AG04449 (cell line): ENCODE measurements at regions not wholly inside any gene's neighbourhood (a gene's known extent, or its start where the extent isn't known, plus 50 kb on each side); places are given as distances from the start of the nearest gene placed in this dataset.

ENCODE experiments used
- CTCF ChIA-PET: fragments of 350-600 bp; formaldehyde crosslinking; extraction: SDS; loops from one replicate; lab custom pipeline; 2021; ENCODE audit warnings: antibody characterized with exemption; lab: Yijun Ruan, JAX
- POLR2A ChIA-PET: fragments of 400-600, 350-600 bp; formaldehyde crosslinking; extraction: SDS; loops from one replicate; lab custom pipeline; 2020; ENCODE audit warnings: antibody characterized with exemption, inconsistent platforms; lab: Yijun Ruan, JAX
- DNase-seq: peaks from one replicate; pipeline ENCODE4 v3.0.0-alpha.2; 2010; ENCODE audit warnings: low read depth, low spot score
- H3K4me3 ChIP-seq: 2 replicates; pipeline ENCODE4 v1.5.1; 2011; ENCODE audit warnings: low read depth, mild to moderate bottlenecking, control low read depth, low read length
- TF ChIP-seq, protein P1 (sequence below): IDR thresholded peaks from one replicate; pipeline ENCODE4 v1.5.1; 2011; ENCODE audit warnings: mild to moderate bottlenecking, moderate library complexity, low read length, control low read depth, inconsistent platforms; ENCODE audit not compliant: insufficient read depth; ENCODE audit errors: missing control alignments

DNA sequence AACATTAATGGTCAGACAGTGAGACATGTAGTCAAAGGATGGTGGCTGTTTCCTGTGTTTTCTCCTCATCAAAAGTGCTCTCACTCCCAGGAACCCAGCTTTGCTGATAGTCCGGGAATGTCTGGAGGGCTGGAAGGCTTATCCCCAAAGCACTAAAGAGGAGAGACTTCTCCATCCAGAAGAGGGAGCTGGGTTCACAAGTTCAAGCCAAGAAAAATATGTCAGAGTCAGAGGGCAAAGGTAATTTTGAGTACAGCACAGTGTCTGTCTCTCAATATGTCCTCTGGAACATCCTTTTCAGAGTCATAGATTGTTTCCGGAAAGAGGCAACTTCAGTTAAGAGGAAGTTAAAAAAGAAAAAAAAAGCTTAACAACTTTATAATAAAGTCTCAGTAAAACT, 281.5 kb upstream of the PHYHIPL start:
- H3K4me3 ChIP-seq, result no peak overlapping the region
- no peak for DNase-seq
- POLR2A ChIA-PET, result interaction anchor here (0.5 kb wide), 1 partner anchor 61 kb away, joined by 3 read pairs; no protein-coding TSS in a partner anchor
- TF ChIP-seq, protein P1, sequence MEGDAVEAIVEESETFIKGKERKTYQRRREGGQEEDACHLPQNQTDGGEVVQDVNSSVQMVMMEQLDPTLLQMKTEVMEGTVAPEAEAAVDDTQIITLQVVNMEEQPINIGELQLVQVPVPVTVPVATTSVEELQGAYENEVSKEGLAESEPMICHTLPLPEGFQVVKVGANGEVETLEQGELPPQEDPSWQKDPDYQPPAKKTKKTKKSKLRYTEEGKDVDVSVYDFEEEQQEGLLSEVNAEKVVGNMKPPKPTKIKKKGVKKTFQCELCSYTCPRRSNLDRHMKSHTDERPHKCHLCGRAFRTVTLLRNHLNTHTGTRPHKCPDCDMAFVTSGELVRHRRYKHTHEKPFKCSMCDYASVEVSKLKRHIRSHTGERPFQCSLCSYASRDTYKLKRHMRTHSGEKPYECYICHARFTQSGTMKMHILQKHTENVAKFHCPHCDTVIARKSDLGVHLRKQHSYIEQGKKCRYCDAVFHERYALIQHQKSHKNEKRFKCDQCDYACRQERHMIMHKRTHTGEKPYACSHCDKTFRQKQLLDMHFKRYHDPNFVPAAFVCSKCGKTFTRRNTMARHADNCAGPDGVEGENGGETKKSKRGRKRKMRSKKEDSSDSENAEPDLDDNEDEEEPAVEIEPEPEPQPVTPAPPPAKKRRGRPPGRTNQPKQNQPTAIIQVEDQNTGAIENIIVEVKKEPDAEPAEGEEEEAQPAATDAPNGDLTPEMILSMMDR, result no peak
- CTCF ChIA-PET, result interaction anchor here (0.6 to 1.2 kb wide), 2 partner anchors 13 to 32 kb away, joined by 3 read pairs; no protein-coding TSS in a partner anchor

DNA sequence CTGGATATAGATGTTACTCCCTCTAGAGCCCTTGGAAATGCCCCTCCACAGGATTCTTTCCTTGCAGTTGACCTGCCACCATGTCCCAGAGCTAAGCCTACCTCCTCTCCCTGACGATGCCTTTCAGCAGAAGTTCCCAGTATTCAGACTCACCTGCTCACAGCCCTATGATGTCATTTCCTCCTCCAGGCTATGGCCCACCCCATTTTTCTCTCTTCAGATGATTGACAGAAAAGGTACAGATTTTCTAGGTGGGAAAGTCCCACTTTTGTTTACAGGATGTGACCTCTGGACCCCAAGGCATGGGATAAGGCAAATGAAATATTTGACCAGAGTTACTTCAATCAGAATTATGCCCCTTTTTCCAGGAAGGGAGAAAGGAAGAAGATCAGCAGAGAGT, 280.2 kb upstream of the PHYHIPL start:
- TF ChIP-seq, protein P1, result no peak
- POLR2A ChIA-PET, result no interaction called here
- H3K4me3 ChIP-seq, result no peak overlapping the region
- CTCF ChIA-PET, result no interaction called here
- no peak for DNase-seq

DNA sequence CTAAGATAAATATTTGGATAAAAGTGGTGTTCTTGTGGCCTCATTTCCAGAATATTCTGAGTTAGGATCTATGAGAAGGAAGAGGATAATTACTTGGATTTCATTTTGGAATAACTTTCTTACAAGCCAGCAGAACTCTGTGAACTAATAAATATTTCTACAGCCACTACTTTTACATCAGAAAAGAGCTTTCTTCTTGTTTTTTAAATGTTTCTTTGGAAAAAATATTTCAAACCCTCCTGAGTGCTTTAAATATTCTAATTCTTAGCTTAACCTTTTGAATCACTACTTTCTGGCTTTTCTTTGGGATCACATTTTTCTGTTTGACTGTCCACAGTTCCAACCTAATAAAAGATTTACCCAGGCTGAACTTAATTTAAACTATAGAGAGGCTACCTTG, 279.2 kb upstream of the PHYHIPL start:
- ChIA-PET CTCF (no interaction called here), POLR2A (no interaction called here)
- TF ChIP-seq, protein P1, result no peak
- DNase-seq, result no peak
- H3K4me3 ChIP-seq, result no peak overlapping the region

DNA sequence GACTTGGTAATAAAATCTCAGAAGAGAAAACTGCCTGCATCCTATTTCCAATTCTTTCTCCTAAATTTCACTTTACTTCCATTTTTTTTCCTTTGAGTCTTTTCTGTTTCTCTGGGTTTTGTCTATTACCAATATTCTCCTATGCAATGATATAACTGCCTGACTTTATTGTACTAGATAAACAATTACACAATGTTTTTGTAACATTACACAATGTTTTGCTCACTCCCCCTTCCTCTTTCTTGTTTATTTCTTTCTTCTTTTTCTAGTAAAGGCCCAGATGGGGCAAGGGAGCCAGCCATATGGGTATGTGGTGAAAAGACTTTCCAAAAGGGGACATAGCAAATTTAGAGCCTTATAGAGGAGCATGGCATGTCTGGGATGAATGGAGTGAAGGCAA, 278.7 kb upstream of the PHYHIPL start:
- POLR2A ChIA-PET, result no interaction called here
- no peak overlapping the region for H3K4me3 ChIP-seq
- CTCF ChIA-PET, result no interaction called here
- TF ChIP-seq, protein P1, result no peak
- no peak for DNase-seq

DNA sequence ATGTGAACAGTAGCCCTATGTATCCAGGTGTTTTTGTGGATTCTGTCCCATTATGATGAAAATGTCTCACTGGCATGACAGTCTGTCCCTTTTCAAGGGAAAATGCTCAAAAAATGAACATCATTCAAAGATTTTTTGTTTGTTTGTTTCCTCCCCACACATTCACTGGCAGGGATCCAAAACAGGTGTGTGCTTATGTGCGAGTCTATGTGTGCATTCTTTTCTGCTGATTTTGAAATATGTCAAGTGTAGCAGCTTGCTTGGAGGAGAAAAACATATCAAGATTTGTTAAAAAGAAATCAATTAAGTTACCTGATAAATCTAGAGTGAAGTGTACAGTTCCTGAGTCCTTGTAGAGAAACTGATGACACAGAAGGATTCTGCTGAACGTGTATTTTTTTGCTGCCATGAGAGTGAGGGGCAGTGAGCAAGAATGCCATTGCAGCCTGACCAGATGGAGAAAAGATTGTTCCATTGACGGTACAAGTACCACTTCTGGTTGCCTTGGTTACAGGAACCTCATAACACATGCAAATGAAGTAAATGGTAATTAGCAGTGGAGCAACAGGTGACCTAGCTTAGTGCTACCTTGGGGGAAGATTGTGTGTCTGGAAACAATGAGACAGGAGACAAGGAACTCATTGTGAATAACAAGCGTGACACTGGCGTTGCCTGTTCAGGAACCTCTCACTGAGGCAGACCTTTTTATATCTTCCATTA, 277.4 kb upstream of the PHYHIPL start:
- H3K4me3 ChIP-seq, result no peak overlapping the region
- ChIA-PET CTCF (no interaction called here), POLR2A (no interaction called here)
- TF ChIP-seq, protein P1, result no peak
- DNase-seq, result no peak

DNA sequence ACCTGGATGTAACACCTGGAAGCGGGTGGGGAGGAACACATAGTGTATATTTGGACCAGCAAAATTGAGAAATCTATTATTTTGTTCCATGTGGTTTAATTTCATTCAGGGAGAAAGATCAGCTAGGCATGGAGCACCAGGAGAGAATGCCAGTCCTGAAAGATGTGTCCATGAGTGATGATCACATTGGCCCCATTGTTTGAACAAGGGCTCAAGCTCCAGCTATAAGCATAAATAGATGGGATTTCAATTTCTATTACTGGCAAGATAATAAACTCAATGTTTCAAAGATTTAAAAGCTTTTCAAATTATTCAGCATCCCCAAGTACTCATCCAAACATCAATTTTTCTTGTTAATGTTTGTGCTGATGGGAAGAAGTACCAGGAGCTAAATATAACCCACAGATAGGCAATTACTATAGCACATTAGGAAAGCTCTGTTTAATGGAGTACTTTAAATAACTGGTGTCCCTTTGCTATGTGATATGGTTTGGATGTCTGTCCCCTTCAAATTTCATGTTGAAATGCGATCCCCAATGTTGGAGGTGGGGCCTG, 275.3 kb upstream of the PHYHIPL start:
- no peak for DNase-seq
- TF ChIP-seq, protein P1, result no peak
- ChIA-PET POLR2A (no interaction called here), CTCF (no interaction called here)
- no peak overlapping the region for H3K4me3 ChIP-seq
